ENCODE measurements at regions not wholly inside any gene's neighbourhood (a gene's known extent, or its start where the extent isn't known, plus 50 kb on each side); places are given as distances from the start of the nearest gene placed in this dataset.

- TF ChIP-seq DNMT1 (CRISPR knock-in tag; IDR thresholded peaks at IDR 0.05) (no peak), DRAP1 (CRISPR knock-in tag; IDR thresholded peaks at IDR 0.05) (no peak), TBP (CRISPR knock-in tag; IDR thresholded peaks at IDR 0.05) (no peak), ZFP91 (CRISPR knock-in tag; IDR thresholded peaks at IDR 0.05; ENCODE audit: borderline replicate concordance) (no peak), ZEB1 (IDR thresholded peaks at IDR 0.05; ENCODE audit: insufficient replicate concordance, low read depth) (no peak), ZNF260 (CRISPR knock-in tag; IDR thresholded peaks at IDR 0.05; ENCODE audit: borderline replicate concordance, low read depth) (no peak), CREB1 (IDR thresholded peaks at IDR 0.05) (no peak), CREB1 (CRISPR knock-in tag; IDR thresholded peaks at IDR 0.05) (no peak), SNRNP70 (IDR thresholded peaks at IDR 0.05; ENCODE audit: low read depth, low read length) (no peak), TERF1 (CRISPR knock-in tag; IDR thresholded peaks at IDR 0.05) (no peak), HHEX (CRISPR knock-in tag; IDR thresholded peaks at IDR 0.05) (no peak), ZNF891 (CRISPR knock-in tag; IDR thresholded peaks at IDR 0.05) (no peak), RELA (CRISPR knock-in tag; IDR thresholded peaks at IDR 0.05) (no peak)
Observed at GRCh38 chr16:65773301-65773874, 593.1 kb upstream of the CDH5 start (continued).
